Kidney tubule cell (primary cell): ENCODE measurements at regions not wholly inside any gene's neighbourhood (a gene's known extent, or its start where the extent isn't known, plus 50 kb on each side); places are given as distances from the start of the nearest gene placed in this dataset.

Experiments
- DNase-seq: peaks from one replicate; pipeline ENCODE4 v3.0.0-alpha.2; 2018; ENCODE audit warnings: low spot score

DNA sequence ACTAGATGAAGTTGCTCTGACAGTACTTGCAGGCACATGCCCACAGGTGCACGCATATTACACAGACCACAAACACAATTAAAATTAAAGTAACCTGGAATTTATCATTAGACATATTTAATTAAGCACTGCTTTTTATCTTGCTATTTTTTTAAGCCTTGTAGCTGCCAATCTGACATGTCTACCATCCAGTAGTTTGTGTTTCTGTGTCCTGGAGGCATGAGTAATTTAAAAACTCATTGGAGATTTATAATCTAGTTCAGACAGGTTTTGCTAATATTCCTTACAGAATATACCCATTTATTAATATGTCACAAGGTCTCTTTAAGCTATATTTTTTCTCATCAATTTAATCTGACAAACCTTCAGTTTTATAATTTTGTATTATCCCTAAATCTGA, 445.0 kb upstream of the KLF6 start:
- no peak for DNase-seq

DNA sequence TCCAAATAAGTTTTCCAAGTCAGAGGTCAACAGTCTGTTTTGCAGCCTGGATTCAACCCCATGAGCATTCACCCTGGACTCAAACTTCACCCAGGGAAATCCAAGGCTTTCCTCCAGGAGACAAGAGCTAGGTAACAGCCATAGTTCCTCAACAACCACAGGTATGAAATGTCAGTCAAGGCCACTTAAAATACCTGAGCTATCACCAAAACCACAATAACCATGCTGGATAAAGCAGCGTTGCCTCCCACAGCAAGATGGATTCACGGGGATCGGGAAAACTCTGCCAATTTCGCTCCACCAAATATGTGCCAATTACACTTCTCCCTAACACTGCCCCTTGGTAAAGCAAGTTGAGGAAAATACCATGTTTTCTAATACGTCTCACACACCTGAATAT, 444.1 kb upstream of the KLF6 start:
- DNase-seq, result no peak

DNA sequence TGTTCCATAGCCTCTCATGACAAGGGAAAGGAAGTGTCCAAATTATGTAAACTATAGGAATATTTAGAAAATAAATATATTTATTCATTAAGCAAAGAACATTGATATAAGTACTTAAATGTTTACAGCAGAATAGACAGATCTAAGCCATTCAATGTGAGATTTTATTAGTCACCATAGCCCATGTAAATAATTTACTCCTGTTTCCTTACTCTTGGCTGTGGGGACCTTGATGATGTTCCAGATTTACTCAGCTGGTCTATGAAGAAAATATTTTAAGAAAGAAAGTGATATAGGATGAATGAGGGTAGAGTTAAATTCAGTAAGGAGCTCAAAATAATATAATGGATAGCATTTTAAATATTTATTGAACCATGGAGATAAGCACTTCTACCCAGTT, 442.6 kb upstream of the KLF6 start:
- DNase-seq, result peak; percentile 56

DNA sequence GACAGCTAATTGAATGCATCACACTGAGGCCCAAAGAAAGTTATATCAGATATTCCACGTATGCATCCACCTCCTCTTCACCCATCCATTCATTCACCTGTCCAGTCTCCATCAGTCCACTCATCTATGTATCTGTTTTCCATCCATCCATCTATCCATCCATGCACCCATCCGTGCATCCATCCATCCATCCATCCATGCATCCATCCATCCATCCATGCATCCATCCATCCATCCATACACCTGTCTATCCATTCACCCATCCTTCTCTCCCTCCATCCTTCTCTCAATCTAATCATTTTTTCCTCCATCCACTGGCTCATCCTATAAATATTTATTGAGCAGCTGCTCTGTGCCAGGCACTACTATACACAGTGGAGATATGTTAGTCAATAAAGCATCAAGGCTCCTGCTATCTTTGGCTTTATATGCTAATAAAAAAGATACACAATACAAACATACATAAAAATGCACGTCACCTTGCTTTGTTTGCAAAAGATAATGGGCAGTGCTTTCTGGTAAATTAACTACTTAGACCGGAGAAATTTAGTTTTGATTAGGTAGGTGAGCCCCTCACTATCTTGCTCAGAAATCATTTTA, 442.0 kb upstream of the KLF6 start:
- no peak for DNase-seq

DNA sequence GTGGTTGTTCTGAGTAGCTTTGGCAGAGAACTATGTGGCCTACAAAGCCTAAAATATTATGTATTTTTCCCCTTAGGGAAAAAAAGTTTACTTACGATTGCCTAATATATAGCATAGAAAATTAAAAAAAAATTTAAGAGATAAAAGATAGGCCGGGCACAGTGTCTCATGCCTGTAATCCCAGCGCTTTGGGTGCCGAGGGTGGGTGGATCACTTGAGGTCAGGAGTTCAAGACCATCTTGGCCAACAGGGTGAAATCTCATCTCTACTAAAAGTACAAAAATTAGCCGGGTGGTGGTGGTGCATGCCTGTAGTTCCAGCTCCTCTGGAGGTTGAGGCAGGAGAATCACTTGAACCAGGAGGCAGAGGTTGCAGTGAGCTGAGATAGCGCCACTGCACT, 439.2 kb upstream of the KLF6 start:
- DNase-seq, result no peak

DNA sequence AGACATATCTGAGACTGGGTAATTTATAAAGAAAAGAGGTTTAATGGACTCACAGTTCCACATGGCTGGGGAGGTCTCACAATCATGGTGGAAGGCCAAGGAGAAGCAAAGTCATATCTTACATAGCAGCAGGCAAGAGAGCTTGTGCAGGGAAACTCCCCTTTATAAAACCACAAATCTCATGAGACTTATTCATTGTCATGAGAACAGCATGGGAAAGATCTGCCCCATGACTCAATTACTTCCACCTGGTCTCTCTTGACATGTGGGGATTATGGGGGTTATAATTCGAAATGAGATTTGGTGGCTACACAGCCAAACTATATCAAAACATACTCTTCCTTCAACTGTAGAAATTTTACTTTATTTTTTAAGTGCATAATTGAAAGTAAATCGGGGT, 436.3 kb upstream of the KLF6 start:
- DNase-seq, result peak; percentile 24

DNA sequence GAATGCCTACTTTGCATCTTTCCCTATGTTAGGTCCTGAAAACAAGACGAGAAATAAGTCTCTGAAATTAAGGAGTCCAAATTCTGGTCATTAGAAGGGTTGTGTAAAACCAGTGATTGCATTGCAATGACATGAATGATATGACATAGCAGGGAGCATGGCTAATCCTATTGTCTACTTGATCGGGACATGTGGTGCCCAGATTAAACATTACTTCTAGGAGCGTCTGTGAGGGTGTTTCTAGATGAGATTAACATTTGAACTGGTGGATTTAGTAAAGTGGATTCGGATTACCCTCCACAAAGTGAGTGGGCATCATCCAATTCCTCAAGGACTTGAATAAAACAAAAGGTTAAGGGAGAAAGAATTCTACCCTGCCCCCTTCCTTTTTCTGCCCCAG, 434.9 kb upstream of the KLF6 start:
- DNase-seq, result no peak

DNA sequence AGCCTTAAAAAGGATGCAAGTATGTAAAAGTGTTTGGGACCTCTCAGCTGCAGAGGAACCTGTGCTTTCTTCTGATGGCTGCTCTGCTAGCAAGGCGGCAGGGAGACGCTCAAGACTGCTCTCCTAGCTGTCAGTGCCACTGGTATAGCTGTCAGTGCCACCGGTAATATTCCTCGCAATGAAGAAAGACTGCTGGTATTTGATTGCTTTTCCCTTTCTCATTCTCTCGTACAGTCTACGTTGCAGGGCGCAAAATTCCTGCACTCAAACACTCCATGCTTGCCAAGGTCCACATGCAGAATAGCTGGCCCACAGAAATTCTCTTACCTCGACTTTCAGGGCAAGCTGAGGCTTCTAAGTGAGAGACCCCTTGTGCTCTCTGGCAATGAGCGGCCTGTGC, 432.6 kb upstream of the KLF6 start:
- DNase-seq, result no peak

DNA sequence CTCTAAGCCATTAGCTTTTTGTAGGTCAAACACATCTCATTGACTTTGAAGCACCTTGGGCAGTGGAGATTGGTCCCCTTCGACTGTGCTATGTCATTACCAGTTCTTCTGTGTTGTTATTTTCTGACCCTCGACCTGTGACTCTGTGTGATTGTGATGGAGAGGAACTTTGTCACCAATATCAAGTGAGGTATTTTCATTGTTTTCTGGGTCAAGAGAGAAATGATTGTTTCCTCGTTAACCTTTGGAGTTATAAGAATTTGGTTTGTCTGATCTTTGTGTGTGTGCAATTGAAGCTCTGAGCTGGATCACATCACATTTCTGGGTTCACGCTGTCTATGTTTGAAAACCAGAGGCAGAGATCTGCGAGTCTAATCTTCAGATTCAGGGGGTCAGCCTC, 432.2 kb upstream of the KLF6 start:
- DNase-seq, result no peak

DNA sequence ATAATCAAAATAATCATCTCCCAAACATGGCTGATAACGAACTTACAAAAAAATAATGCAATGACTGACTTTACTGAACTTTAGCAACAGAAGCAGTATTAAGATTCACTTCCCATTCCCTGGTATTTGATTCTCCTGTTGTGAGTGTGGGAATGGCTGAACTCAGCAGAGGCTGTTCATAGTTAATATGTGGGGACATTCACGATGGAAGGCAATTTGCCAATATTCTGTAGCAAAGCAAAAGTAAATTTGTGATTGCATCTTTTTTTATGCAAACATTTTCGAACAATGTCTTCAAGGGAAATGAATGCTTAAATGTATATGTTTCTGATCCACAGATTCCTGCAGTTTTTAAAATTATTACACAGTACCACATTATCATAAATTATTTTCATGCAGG, 431.7 kb upstream of the KLF6 start:
- DNase-seq, result no peak

DNA sequence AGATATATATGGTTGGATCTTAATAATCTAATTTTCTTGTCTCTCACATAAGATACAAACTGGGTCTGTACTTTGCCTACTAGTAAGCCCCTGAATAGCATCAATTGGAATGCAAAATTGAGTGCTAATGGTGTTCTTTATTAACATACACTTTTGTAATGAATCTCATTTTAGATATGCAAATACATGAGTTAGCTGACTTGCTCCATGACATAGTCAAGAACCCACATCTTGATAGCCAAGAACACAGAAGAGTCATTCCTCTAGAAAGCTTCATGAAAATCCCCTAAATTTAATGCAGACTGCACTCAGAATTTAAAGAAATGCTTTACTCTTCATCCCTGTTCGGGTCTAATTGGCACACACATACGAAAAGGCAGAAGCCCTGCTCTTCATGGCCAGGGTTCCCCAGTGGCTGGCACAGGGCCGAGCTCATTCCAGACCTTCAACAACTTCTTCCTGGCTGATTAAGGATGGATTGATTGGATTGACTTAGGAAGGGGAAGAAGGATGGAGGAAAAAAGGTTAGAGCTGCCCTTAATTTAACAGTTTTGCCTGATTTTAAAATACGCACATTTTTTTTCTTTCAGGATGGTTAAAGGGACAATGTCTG, 431.1 kb upstream of the KLF6 start:
- DNase-seq, result no peak

DNA sequence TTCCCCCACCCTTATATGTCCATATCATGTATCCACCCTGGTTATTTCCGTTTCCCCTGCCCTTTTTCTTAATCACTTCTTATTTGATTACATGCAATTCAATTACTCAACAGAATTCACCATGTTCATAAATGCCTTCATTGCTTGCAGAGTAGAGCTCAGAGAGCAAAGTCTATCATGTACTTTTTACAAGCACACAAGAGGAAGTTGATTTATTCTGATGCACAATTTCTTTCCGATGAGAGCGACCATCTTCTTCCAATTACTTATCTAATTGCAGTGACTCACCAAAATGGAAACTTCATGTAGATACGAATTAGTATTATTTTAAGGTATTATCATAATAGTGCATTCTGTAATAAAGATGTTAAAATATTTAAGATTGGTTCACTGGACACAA, 430.5 kb upstream of the KLF6 start:
- DNase-seq, result no peak

DNA sequence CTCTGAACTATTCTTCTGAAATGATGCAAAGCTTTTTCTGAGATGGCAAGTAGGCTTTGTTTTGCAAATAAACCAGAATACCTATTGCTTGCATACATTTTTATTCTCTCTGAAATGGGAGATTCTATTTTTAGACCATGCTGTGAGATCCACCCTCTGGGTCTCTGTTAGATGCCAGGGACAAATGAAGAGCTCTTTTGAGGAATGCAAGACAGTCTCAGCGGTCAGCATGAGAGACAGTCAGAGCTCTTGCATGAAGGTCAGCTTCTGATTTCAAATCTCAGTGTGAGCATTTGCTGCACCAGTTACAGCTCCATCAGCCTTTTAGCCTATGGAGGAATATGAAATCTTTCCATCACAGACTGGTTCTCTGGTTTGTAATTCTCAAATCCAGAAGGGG, 429.9 kb upstream of the KLF6 start:
- DNase-seq, result no peak

DNA sequence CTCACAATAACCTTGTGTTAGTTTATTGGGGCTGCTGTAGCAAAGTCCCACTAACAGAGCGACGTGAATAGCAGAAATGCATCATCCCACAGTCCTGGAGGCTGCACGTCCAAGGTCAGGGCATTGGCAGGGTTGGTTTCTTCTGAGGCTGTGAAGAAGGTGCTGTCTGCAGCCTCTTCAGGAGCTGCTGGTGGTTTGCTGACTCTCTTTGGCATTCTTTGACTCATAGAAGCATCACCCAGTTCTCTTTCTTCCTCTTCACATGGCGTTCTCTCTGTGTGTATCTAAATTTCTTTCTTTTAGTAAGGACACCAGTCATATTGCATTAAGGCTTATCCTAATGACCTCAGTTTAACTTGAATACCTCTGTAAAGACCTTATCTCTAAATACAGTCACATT, 428.4 kb upstream of the KLF6 start:
- peak; percentile 35 for DNase-seq

DNA sequence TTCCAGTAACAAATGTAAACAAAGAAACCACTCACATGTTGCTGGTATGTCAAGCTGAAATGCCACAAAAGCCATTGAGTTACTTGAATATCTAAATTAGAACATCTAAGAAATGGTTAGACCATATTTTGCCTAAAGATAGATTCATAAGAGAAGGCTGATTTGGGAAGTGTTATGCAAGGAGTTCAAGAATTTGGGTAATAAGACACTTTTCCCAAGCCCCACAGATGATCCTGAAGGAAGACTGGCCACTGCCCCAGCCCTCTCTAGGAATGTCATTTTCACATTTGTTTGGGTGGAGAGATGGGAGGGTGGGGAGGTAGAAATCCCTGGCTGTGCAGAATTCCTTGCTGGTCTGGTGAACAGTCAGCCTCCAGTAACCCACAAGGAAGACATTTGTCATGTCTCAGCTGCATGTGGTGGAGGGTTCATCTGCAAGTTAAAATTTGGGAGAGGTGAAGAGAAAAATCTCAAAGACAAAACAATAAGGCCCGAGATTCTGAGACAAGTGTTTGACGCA, 427.2 kb upstream of the KLF6 start:
- peak; percentile 52 for DNase-seq

DNA sequence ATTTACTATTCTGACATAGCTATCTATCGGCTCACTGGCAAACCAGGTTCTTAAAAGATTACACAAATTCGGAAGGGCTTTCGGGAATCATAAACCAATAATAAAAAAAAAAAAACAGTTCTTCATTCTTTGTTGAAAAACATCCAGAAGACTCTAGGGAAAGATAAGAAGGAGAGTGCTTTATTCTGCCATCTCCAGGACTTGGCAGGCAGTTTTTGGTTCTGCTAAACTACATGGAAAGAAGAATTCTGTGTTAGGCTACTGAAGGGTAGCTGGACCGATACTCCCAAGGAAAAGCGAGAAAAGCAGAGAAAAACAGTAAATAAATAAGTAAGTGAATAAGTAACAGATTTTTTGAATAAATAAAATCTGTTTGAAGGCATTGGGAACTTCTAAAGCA, 423.5 kb upstream of the KLF6 start:
- DNase-seq, result no peak

DNA sequence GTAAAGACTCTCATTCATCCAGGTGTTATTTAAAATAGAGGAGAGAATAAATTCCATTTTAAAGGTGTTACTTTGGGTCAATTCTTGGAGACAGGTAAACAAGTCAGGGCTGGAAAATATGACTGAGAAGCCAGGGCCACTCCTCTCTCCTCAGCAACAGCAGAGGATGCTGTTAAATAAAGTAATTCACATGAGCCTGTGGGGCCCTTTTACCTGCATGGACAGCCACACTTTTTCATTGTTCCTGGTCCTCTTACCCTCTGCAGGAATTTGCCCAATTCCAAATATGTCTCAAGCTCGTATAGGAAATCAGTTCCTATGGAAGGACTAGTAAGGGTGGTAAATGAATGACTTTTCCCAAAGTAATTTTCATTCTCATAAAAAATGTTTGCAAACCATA, 420.1 kb upstream of the KLF6 start:
- DNase-seq, result no peak

DNA sequence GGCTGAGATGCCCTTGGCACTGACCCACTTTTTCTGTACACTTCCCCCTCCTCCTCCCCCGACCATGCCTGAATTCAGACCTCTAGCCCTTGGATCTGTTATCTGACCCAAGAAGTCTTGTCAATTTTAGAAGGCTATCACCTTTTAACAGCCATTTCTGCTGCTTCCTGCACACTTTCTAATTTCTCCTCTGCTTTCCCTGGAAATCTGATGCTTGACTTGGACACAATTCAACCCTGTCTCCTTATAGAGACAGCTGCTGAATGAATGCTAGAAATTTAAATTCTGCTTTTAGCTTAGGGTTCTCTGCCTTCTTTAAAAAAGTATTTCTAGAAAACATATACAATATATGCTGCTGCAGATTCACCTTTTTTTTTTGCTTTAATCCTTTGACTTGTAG, 417.9 kb upstream of the KLF6 start:
- no peak for DNase-seq

DNA sequence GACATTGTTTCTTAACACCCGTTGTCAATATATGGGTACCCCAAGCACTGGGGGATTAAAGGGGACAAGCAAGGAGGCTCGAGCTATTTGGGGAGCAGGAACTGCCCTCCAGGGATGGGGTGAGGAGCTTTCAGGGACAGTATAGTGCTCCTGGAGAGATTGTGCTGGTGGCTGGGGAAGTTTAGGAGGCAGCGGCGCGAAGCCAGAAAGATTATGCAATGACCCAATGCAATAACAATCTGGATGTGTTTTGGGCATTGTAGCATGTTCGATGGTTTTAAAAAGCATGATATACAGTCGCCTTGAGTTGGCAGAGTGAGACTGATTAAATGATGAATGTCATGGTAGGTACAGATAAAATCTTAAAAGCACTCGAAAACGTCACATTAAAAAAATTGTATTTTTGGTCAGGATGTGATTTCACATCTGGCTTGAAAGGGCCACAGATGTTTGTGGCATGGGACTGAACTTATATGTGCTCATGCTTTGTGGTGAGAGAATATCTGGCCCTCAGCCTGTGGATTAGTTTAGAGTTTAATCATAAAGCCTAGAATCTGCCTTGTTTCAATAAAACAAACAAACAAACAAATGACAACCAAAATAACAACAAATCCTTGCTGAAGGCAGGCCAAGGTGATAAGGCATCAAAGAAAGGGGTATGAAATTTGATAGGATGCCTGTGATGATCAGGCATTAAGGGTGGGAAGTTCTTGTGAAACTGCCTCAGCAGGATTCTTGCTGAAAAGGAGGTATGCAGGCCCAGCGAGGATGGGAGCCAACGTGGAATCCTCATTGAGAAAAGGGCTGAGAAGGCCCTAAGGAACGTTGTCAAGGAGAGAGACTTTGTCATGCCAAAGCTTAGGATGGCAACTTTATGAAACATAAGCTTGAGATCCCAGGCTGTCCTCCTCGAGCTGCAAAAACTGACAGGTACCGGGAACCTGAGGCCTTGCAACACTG, 417.1 kb upstream of the KLF6 start:
- no peak for DNase-seq

DNA sequence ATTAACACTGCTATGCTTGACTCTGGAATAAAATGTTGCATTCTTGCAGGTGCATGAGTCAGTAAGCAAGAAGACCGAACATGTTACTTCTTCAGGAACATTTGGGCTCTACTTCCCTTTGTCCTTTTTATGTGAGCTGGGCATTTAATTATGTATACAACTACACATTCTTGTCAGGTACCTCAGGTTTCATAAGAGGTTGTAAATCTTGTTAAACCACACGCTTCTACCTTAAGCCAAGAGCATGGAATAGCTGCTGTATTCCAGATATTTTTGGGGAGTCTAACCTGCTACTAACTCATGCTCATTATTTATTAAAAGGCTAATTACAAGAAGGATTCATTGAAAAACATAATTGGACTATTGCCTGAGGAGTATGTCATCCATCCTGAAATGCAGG, 414.2 kb upstream of the KLF6 start:
- no peak for DNase-seq

DNA sequence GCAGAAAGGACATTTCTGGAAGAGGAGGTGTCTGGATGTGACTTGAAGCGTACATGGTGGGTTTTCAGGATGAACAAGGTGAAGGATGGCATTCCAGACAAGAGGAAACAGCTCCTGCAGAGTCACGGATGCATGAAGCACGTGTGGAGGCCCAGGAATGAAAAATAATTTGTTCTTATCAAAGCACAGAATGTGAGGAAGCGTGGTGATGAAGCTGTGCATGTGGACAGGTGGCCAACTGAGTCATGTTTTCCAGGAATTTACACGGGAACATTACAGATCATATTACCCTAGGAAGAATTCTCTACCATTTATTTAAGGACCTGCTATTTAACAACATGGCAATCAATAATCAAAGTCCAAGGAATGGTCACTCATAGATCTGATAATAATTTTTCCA, 413.2 kb upstream of the KLF6 start:
- peak; percentile 5 for DNase-seq

DNA sequence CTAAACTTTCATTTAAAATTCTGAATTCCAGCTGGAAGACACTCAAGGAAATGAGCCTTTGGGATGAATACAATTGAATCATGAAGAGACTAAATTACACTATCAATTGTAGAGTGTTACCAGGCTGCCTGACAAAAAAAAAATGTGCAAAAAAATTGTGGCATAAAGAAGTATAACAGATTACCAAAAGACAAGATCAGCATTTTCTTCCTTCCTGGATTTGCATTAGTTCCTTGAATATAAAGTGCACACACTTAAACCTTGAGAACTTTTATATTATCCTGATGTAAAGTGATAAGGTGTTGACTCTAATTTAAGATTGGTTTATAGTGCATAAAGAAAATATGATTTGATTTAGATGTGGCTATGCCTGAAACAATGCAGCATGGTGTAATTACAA, 412.7 kb upstream of the KLF6 start:
- DNase-seq, result no peak

DNA sequence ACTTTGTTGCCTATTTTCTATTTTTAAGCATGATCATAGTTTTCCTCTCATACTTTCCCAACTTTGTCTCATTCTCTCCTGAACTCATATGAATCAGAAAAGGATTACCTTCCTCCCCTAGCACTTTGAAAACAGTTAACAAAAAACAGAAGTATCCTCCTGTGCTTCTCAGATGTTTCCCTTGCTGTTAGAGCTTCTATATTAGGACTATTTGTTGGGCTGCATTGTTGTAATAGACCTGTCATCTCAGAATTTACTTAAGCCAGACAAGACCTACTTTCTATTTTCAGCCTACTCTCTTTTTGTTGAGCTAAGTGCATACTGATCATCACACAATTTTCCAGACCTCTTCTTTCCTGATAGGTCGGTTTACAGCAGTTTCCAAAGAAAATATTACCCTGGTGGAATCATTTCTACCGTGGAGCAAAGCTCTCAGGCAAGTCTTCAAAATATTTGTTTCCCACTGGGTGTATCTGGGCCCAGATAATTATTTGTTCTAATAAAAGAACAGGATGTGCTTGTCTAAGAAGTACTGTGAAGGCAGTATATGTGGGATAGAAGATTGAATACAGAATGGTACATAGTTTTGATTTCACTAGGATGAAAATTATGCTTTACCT, 411.9 kb upstream of the KLF6 start:
- no peak for DNase-seq
